GM12875 (cell line): ENCODE measurements at regions not wholly inside any gene's neighbourhood (a gene's known extent, or its start where the extent isn't known, plus 50 kb on each side); places are given as distances from the start of the nearest gene placed in this dataset.

ENCODE experiments used
- H3K4me3 ChIP-seq: one replicate; pipeline ENCODE4 v1.5.1; 2011; ENCODE audit warnings: low read depth, low read length, control low read depth
- TF ChIP-seq, protein P1 (sequence below): IDR thresholded peaks from 2 replicates; pipeline ENCODE4 v1.5.1; 2011; ENCODE audit warnings: low read depth, mild to moderate bottlenecking, control low read depth, inconsistent platforms, low read length, moderate library complexity, borderline replicate concordance; ENCODE audit not compliant: insufficient read depth

DNA sequence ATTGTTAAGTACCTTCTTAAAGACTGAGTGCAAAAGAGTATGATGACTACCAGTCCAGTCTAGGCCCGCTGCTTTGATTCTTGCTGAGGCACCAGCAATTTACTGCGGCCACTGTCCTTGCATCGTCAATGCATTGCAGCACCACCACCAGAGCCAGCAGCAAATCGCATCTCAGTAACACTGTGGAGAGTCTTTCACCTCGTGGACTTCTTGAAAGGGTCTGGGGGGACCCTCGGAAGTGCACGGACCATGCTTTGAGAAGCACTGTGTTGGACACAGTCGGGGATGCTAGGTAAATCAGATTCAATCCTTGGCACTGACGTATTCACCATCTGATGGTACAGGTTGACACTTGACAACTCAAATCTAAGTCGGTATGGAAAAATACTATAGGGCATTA, 493.6 kb downstream of the RPS24 start:
- H3K4me3 ChIP-seq, result no peak overlapping the region
- TF ChIP-seq, protein P1, sequence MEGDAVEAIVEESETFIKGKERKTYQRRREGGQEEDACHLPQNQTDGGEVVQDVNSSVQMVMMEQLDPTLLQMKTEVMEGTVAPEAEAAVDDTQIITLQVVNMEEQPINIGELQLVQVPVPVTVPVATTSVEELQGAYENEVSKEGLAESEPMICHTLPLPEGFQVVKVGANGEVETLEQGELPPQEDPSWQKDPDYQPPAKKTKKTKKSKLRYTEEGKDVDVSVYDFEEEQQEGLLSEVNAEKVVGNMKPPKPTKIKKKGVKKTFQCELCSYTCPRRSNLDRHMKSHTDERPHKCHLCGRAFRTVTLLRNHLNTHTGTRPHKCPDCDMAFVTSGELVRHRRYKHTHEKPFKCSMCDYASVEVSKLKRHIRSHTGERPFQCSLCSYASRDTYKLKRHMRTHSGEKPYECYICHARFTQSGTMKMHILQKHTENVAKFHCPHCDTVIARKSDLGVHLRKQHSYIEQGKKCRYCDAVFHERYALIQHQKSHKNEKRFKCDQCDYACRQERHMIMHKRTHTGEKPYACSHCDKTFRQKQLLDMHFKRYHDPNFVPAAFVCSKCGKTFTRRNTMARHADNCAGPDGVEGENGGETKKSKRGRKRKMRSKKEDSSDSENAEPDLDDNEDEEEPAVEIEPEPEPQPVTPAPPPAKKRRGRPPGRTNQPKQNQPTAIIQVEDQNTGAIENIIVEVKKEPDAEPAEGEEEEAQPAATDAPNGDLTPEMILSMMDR, result no peak

DNA sequence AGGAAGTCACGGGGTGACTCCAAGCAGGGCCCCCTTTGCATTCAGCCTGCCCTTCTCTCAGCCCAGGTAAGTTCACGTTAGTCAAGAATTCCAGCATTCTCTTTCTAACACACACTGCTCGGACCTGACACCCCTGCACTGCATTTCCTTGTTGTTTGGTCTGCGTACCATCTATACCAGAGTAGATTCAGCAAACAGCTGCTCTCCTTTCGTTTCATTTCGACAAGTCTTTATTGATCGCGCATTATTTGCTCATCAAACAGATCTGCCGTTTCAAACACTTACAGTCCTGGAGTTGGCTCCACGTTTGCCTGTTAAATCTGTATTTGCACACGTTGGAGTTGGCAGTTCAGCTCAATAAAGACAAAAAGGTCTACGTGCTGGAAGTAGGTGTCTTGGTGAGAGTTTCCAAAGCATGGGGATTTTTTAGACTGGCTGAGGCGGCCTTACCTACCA, 495.1 kb downstream of the RPS24 start:
- no peak overlapping the region for H3K4me3 ChIP-seq
- TF ChIP-seq, protein P1, result no peak

DNA sequence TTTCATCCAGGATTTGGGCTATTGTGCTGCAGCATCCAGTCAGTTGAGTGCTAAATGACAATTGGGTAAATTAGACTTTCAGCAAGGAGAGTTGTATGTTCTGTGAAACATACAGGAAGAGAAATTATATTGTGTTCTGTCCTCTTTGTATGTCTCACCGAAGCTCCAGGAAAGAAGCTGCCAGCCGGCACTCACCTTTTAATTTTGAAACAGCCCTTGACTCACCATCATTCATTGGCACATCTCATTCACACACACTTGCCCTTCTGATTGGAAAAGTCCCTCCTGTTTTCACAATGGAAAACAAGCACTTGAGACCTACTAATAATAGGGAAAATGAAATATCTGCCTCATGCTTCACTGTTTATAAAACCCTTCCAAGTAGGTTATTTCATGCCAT, 495.6 kb downstream of the RPS24 start:
- TF ChIP-seq, protein P1, result no peak
- H3K4me3 ChIP-seq, result no peak overlapping the region

DNA sequence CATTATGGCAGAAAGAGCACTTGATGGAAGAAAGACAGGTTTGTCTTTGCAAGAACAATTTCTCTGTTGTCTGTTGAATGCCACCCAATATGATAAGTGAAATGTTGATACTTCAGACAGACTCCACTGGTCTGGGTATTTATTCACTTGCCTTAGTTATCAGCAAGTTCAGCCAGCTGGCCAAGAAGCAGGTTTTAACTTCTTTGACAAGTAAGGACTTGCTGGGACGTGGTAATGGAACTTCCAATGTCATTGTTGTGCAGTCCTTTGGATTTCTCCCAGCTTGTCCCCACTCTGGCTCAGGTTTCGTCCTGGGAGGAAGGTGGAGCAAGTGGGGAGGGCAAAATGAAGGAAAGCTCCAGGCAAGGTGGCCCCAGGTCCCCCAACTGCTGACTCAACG, 497.4 kb downstream of the RPS24 start:
- TF ChIP-seq, protein P1, result no peak
- no peak overlapping the region for H3K4me3 ChIP-seq

DNA sequence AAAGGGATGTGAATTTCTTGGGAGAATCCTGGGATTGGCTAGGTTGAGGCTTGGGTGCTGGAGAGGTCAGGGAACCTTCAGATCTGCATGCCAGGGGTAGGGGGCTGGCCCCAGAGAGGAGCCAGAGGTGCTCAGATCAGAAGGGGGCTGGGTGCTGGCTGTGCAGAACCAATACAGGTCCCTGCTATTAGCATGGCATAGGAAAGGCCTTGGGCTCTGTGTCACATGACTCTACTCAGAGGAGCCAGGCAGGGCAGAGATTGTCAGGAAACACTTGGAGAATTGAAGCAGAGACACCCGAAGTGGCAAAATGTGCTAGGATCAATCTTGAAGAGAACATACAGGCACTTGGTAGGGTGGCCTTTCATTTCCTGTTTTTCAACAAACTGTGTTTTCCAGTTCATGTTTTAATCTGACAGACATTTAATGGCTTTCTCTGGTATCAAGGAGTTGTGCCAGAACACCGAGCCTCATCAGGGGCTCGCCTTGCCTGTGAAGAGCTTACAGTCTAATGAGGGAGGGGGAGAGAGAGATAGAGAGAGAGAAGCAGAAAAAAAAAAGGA, 498.9 kb downstream of the RPS24 start:
- no peak overlapping the region for H3K4me3 ChIP-seq
- TF ChIP-seq, protein P1, result no peak

DNA sequence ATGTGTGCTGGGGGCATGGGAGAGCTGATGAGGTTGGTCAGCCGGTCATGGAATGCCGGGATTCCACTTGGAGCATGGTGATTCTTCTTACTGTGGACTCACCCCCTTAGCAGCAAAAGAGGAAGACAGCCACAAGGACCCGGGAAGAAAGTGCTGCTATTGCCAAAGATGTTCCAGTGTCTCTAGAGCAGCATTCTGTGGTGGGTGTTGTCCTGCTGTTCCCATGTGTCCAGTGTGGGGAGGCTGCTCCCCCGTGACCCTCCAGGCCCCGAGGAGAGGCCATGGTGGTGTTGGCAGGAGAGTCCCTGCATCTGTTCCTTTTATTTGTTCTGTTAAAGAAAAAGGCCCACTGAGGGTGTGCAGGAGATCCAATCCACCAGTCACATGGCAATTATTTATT, 499.4 kb downstream of the RPS24 start:
- TF ChIP-seq, protein P1, result no peak
- H3K4me3 ChIP-seq, result no peak overlapping the region

DNA sequence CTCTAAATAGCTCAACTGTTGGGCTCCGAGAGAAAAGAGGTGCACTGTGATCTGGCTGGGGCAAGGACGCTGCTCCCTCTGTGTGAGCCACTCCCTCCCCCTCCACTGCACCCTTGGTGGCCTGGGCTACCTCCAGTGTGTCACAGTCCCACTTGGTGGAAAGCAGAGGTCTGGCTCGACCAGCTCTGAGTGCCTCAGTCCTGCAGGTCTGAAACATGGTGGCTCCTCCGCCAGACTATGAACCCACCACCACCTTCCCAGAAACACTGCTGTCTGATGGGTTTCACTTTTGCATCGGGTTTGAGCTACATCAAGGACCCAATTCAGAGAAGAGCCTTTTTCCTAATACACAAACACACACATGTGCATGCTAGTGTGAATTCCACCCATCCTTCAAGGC, 500.1 kb downstream of the RPS24 start:
- H3K4me3 ChIP-seq, result no peak overlapping the region
- TF ChIP-seq, protein P1, result no peak
